Stomach (tissue), 4 donors: ENCODE measurements at regions not wholly inside any gene's neighbourhood (a gene's known extent, or its start where the extent isn't known, plus 50 kb on each side); places are given as distances from the start of the nearest gene placed in this dataset.

Experiments used
- EP300 ChIP-seq: sonication (generic); formaldehyde crosslinking; IDR thresholded peaks from one replicate; pipeline ENCODE4 v1.6.1; 2017; ENCODE audit warnings: antibody characterized with exemption
- POLR2A ChIP-seq, 4 donors: fragments of 450-650 bp; IDR thresholded peaks; one replicate each; pipeline ENCODE4 v1.6.1; 2016; ENCODE audit warnings: antibody characterized with exemption in 4 of 4, control low read depth in 2 of 4, mild to moderate bottlenecking in 1 of 4, moderate library complexity in 1 of 4
- POLR2AphosphoS5 ChIP-seq, 3 donors: sonication (generic); formaldehyde crosslinking; IDR thresholded peaks; one replicate each; pipeline ENCODE4 v1.6.1; 2016; ENCODE audit warnings: antibody characterized with exemption in 3 of 3
- TF ChIP-seq, protein P1 (sequence below), 7 experiments: fragments of 450-650 bp in 4 of 7; fragments of 200-600 bp in 3 of 7; sonication (generic) in 3 of 7; IDR thresholded peaks; one replicate each; pipeline ENCODE4 v1.5.1; 2016 to 2019; ENCODE audit warnings: antibody characterized with exemption in 7 of 7, control low read depth in 2 of 7, mild to moderate bottlenecking in 1 of 7

DNA sequence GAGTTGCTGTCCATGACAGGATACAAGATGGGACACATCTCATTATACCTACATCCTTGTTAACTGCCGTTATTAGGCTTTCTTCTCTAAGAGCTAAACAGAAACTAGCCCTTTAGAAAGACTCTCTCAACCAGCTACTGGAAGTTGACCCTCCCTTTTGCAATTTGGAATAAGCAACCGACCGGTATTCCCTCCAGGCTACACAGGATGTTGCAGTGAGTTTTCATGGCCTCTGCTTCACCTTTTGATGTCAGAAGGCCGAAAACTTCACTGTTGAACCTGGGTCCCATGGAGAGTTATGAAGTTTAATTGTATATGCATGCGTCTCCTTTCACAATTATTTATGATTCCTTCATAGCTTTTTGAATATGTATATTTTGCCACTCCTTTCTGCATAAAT is 1042.5 kb upstream of the SPRY2 start:
- TF ChIP-seq POLR2A (IDR thresholded peaks at IDR 0.05) (no peak), POLR2AphosphoS5 (IDR thresholded peaks at IDR 0.05) (no peak), EP300 (no peak)
- TF ChIP-seq, protein P1, sequence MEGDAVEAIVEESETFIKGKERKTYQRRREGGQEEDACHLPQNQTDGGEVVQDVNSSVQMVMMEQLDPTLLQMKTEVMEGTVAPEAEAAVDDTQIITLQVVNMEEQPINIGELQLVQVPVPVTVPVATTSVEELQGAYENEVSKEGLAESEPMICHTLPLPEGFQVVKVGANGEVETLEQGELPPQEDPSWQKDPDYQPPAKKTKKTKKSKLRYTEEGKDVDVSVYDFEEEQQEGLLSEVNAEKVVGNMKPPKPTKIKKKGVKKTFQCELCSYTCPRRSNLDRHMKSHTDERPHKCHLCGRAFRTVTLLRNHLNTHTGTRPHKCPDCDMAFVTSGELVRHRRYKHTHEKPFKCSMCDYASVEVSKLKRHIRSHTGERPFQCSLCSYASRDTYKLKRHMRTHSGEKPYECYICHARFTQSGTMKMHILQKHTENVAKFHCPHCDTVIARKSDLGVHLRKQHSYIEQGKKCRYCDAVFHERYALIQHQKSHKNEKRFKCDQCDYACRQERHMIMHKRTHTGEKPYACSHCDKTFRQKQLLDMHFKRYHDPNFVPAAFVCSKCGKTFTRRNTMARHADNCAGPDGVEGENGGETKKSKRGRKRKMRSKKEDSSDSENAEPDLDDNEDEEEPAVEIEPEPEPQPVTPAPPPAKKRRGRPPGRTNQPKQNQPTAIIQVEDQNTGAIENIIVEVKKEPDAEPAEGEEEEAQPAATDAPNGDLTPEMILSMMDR (IDR thresholded peaks at IDR 0.05): no peak
